Activated CD8-positive, alpha-beta T cell treated with anti-CD3 and anti-CD28 coated beads for 36 hours (primary cell): ENCODE measurements at regions not wholly inside any gene's neighbourhood (a gene's known extent, or its start where the extent isn't known, plus 50 kb on each side); places are given as distances from the start of the nearest gene placed in this dataset.

ENCODE experiments used
- ATAC-seq: fragments of 200-7000 bp; cut with Tn5 transposase; one replicate; pipeline ENCODE4 v1.10.0; 2021; ENCODE audit warnings: mild to moderate bottlenecking, moderate library complexity
- CTCF ChIA-PET: fragments of 350-600 bp; sonication (Branson Sonifier 250); formaldehyde crosslinking; loops from one replicate; lab custom pipeline; 2021; ENCODE audit warnings: antibody characterized with exemption; lab: Charles Lee
- POLR2A ChIA-PET: fragments of 350-600 bp; sonication (Branson Sonifier 250); formaldehyde crosslinking; loops from one replicate; lab custom pipeline; 2021; ENCODE audit warnings: antibody characterized with exemption; lab: Charles Lee
- DNase-seq: peaks from one replicate; pipeline ENCODE4 v3.0.0-alpha.2; 2020
- H3K27ac Mint-ChIP-seq: one replicate; pipeline ENCODE4 v1.8.0; 2021; ENCODE audit warnings: mild to moderate bottlenecking, mixed read lengths
- H3K27me3 Mint-ChIP-seq: one replicate; pipeline ENCODE4 v1.8.0; 2021; ENCODE audit warnings: mixed read lengths
- H3K36me3 Mint-ChIP-seq: one replicate; pipeline ENCODE4 v1.8.0; 2021; ENCODE audit warnings: low read depth, mixed read lengths
- H3K4me1 Mint-ChIP-seq: one replicate; pipeline ENCODE4 v1.8.0; 2021; ENCODE audit warnings: low read depth, mixed read lengths
- H3K4me3 Mint-ChIP-seq: one replicate; pipeline ENCODE4 v1.8.0; 2021; ENCODE audit warnings: mild to moderate bottlenecking, moderate library complexity, mixed read lengths
- H3K9me3 Mint-ChIP-seq: one replicate; pipeline ENCODE4 v1.8.0; 2021; ENCODE audit warnings: mixed read lengths
- CTCF ChIP-seq: fragments of 200-600 bp; IDR thresholded peaks from one replicate; pipeline ENCODE4 v1.8.0; 2022; ENCODE audit warnings: antibody characterized with exemption, mild to moderate bottlenecking
- intact Hi-C: fragments of 100-400 bp; cut with micrococcal nuclease; formaldehyde crosslinking; loops from one replicate; pipeline ENCODE4 v1.10.0; 2022

DNA sequence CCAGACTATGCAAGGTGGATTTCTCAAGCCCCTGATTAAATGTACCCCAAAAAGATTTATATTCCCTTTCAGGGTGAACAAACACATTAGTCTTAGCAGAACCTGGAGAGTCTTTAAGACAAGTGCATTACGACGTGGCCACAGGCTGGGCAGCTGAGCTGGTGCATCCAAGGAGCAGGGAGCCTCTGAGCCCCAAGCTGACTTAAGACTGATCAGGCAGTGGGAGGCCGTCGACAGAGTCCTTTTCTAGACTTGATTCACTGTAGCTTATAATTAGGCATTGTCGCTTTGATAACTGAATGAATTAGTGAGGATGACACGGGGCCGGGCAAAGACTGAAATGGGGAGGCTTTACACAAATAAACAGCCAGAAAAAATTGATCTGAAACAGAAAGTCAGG is 353.2 kb downstream of the GPAM start:
- Mint-ChIP-seq H3K27ac (no peak overlapping the region), H3K4me1 (no peaks in the 10 kb centered on the region), H3K27me3 (peaks cover 2% of the 10 kb centered on the region), H3K36me3 (no peaks in the 10 kb centered on the region), H3K4me3 (no peak overlapping the region), H3K9me3 (no peaks in the 10 kb centered on the region)
- DNase-seq (no peak), ATAC-seq (no peak)
- intact Hi-C loops = no loop called here
- no peak for TF ChIP-seq CTCF
- ChIA-PET CTCF (no interaction called here), POLR2A (no interaction called here)

DNA sequence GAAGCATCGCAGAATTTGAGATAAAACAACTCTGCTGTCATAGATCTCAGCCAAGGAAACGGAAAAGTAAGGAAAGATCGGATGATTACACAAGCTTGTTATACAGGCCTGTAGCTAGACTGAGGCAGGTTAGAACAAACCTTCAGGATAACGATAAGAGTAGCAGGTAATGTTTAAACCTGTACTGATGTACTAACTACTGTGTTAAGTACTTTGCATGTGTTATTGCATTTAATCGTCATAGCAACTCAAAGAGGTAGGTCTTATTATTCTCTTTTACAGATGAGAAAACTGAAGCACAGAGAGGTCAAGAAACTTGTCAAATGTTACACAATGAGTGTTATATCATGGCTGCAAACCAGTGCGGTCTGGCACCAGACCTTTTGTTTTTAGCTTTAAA is 352.5 kb downstream of the GPAM start:
- TF ChIP-seq CTCF = no peak
- intact Hi-C loops = no loop called here
- no peaks in the 10 kb centered on the region for H3K9me3 Mint-ChIP-seq
- no peak overlapping the region for H3K27ac Mint-ChIP-seq
- no peak for DNase-seq
- POLR2A ChIA-PET = no interaction called here
- no peaks in the 10 kb centered on the region for H3K36me3 Mint-ChIP-seq
- no peak overlapping the region for H3K4me3 Mint-ChIP-seq
- CTCF ChIA-PET = interaction anchor here (1.0 kb wide), 1 partner anchor 306 kb away, joined by 3 read pairs; no protein-coding TSS in a partner anchor
- no peaks in the 10 kb centered on the region for H3K4me1 Mint-ChIP-seq
- H3K27me3 Mint-ChIP-seq = peaks cover 2% of the 10 kb centered on the region
- no peak for ATAC-seq

- TF ChIP-seq CTCF = no peak
- Mint-ChIP-seq H3K36me3 (no peaks in the 10 kb centered on the region), H3K27me3 (peaks cover 2% of the 10 kb centered on the region), H3K4me3 (no peak overlapping the region), H3K27ac (no peak overlapping the region), H3K4me1 (no peaks in the 10 kb centered on the region), H3K9me3 (no peaks in the 10 kb centered on the region)
- ChIA-PET CTCF (no interaction called here), POLR2A (no interaction called here)
- ATAC-seq = no peak
- DNase-seq = no peak
- intact Hi-C loops = no loop called here
Observed at GRCh38 chr10:111833251-111833650, 350.3 kb downstream of the GPAM start.

GRCh38 chr10:111835574-111835973 is 348.0 kb downstream of the GPAM start:
- no peak overlapping the region for H3K4me3 Mint-ChIP-seq
- intact Hi-C loops = no loop called here
- ATAC-seq = no peak
- H3K9me3 Mint-ChIP-seq = no peaks in the 10 kb centered on the region
- ChIA-PET CTCF (no interaction called here), POLR2A (no interaction called here)
- H3K27me3 Mint-ChIP-seq = peaks cover under 1% of the 10 kb centered on the region
- DNase-seq = no peak
- H3K36me3 Mint-ChIP-seq = no peaks in the 10 kb centered on the region
- no peak for TF ChIP-seq CTCF
- no peak overlapping the region for H3K27ac Mint-ChIP-seq
- no peaks in the 10 kb centered on the region for H3K4me1 Mint-ChIP-seq

DNA sequence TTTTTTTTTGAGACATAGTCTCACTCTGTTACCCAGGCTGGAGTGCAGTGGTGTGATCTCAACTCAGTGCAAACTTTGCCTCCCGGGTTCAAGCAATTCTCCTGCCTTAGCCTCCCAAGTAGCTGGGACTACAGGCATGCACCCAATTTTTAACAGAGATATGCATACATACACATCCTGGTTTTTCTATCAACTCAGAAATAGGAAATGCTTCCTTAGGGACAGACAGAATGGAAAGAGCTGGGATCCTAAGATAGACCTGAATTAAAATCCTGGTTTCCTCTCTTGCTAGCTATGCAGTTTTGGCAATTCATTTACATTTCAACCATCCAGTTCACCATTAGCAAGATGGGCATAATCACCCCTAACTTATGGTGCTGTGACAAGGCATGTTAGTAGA is 347.5 kb downstream of the GPAM start:
- Mint-ChIP-seq H3K4me3 (no peak overlapping the region), H3K4me1 (no peaks in the 10 kb centered on the region), H3K27ac (no peak overlapping the region), H3K27me3 (no peaks in the 10 kb centered on the region), H3K9me3 (no peaks in the 10 kb centered on the region), H3K36me3 (no peaks in the 10 kb centered on the region)
- intact Hi-C loops = no loop called here
- no peak for ATAC-seq
- ChIA-PET CTCF (no interaction called here), POLR2A (no interaction called here)
- DNase-seq = no peak
- TF ChIP-seq CTCF = no peak
